Testis (tissue), 2 donors: ENCODE measurements at regions not wholly inside any gene's neighbourhood (a gene's known extent, or its start where the extent isn't known, plus 50 kb on each side); places are given as distances from the start of the nearest gene placed in this dataset.

ENCODE experiments used
- DNase-seq: peaks from one replicate; pipeline ENCODE4 v3.0.0-alpha.2; 2019
- H3K27ac ChIP-seq, 2 donors: fragments of 200-600 bp; sonication (generic); one replicate each; pipeline ENCODE4 v1.5.1; 2019
- H3K27me3 ChIP-seq: fragments of 200-600 bp; sonication (generic); one replicate; pipeline ENCODE4 v1.5.1; 2019
- H3K36me3 ChIP-seq: fragments of 200-600 bp; sonication (generic); one replicate; pipeline ENCODE4 v1.5.1; 2017; ENCODE audit warnings: low read depth; ENCODE audit errors: missing control alignments
- H3K4me1 ChIP-seq: fragments of 200-600 bp; sonication (generic); one replicate; pipeline ENCODE4 v1.5.1; 2019
- H3K4me3 ChIP-seq, 2 donors: fragments of 200-600 bp; sonication (generic); one replicate each; pipeline ENCODE4 v1.5.1; 2017 to 2019
- H3K9me3 ChIP-seq: fragments of 200-600 bp; sonication (generic); one replicate; pipeline ENCODE4 v1.5.1; 2017
- CTCF ChIP-seq, 3 experiments: fragments of 450-650 bp in 2 of 3; fragments of 200-600 bp in 1 of 3; sonication (generic) in 1 of 3; IDR thresholded peaks; one replicate each; pipeline ENCODE4 v1.5.1; 2016 to 2019; ENCODE audit warnings: antibody characterized with exemption in 3 of 3, mild to moderate bottlenecking in 2 of 3, moderate library complexity in 1 of 3
- POLR2A ChIP-seq: fragments of 450-650 bp; IDR thresholded peaks from one replicate; pipeline ENCODE4 v1.6.1; 2017; ENCODE audit warnings: antibody characterized with exemption, mild to moderate bottlenecking, moderate library complexity
- WGBS, 2 donors: methylation state at CpG; one replicate each; pipeline ENCODE4 v1.1.5; 2018; 5-methylcytosine and 5-hydroxymethylcytosine counted together
- intact Hi-C: fragments of 100-400 bp; cut with DNase I; formaldehyde crosslinking; loops from one replicate; pipeline ENCODE4 v1.15.1; 2023; ENCODE audit warnings: low total_unique reads

GRCh38 chrX:102833136-102833535 lies 103.9 kb upstream of the RAB40AL start:
- no peaks in the 10 kb centered on the region for H3K4me1 ChIP-seq
- WGBS, 2 donors = 83 to 94% methylated on average over 3 of the region's 3 CpGs
- H3K9me3 ChIP-seq = no peaks in the 10 kb centered on the region
- no peak for TF ChIP-seq POLR2A
- TF ChIP-seq CTCF (IDR thresholded peaks at IDR 0.05) = no peak
- intact Hi-C loops = no loop called here
- no peak overlapping the region for H3K27ac ChIP-seq
- no peaks in the 10 kb centered on the region for H3K36me3 ChIP-seq
- no peak for DNase-seq
- no peaks in the 10 kb centered on the region for H3K27me3 ChIP-seq
- H3K4me3 ChIP-seq = no peak overlapping the region

GRCh38 chrX:102835504-102836146 lies 101.4 kb upstream of the RAB40AL start:
- intact Hi-C loops = no loop called here
- TF ChIP-seq POLR2A = no peak
- peak in 1 of 3 experiments; percentile 26 for TF ChIP-seq CTCF (IDR thresholded peaks at IDR 0.05)
- no peaks in the 10 kb centered on the region for H3K27me3 ChIP-seq
- no peaks in the 10 kb centered on the region for H3K4me1 ChIP-seq
- no peaks in the 10 kb centered on the region for H3K9me3 ChIP-seq
- peak; percentile 18 for DNase-seq
- no peak overlapping the region for H3K4me3 ChIP-seq
- H3K36me3 ChIP-seq = no peaks in the 10 kb centered on the region
- no peak overlapping the region for H3K27ac ChIP-seq
- WGBS, 2 donors = 66 to 92% methylated on average over 5 of the region's 5 CpGs

GRCh38 chrX:102837847-102838246 lies 99.2 kb upstream of the RAB40AL start:
- WGBS, 2 donors = 92 to 100% methylated on average over 1 of the region's 1 CpG
- Histone ChIP-seq H3K4me3 (no peak overlapping the region), H3K9me3 (no peaks in the 10 kb centered on the region), H3K36me3 (no peaks in the 10 kb centered on the region), H3K27me3 (no peaks in the 10 kb centered on the region), H3K27ac (no peak overlapping the region), H3K4me1 (no peaks in the 10 kb centered on the region)
- no peak for TF ChIP-seq POLR2A
- TF ChIP-seq CTCF (IDR thresholded peaks at IDR 0.05) = no peak
- intact Hi-C loops = no loop called here
- DNase-seq = no peak

GRCh38 chrX:102840871-102841705 lies 96.0 kb upstream of the RAB40AL start:
- Histone ChIP-seq H3K27ac (no peak overlapping the region), H3K9me3 (no peaks in the 10 kb centered on the region), H3K27me3 (no peaks in the 10 kb centered on the region), H3K4me1 (no peaks in the 10 kb centered on the region), H3K4me3 (no peak overlapping the region), H3K36me3 (no peaks in the 10 kb centered on the region)
- no peak for DNase-seq
- intact Hi-C loops = no loop called here
- 80 to 90% methylated on average over 5 to 6 of the region's 6 CpGs for WGBS, 2 donors
- no peak for TF ChIP-seq POLR2A
- TF ChIP-seq CTCF (IDR thresholded peaks at IDR 0.05) = no peak
